RPMI8226 (cell line): ENCODE measurements at regions not wholly inside any gene's neighbourhood (a gene's known extent, or its start where the extent isn't known, plus 50 kb on each side); places are given as distances from the start of the nearest gene placed in this dataset.
"Not testable (repeated sequence)": the region's sequence is repeated elsewhere in the genome, so short reads cannot be mapped to it uniquely, and the experiment has no call there.

Experiments
- DNase-seq: peaks from one replicate; pipeline ENCODE4 v3.0.0-alpha.2; 2015

DNA sequence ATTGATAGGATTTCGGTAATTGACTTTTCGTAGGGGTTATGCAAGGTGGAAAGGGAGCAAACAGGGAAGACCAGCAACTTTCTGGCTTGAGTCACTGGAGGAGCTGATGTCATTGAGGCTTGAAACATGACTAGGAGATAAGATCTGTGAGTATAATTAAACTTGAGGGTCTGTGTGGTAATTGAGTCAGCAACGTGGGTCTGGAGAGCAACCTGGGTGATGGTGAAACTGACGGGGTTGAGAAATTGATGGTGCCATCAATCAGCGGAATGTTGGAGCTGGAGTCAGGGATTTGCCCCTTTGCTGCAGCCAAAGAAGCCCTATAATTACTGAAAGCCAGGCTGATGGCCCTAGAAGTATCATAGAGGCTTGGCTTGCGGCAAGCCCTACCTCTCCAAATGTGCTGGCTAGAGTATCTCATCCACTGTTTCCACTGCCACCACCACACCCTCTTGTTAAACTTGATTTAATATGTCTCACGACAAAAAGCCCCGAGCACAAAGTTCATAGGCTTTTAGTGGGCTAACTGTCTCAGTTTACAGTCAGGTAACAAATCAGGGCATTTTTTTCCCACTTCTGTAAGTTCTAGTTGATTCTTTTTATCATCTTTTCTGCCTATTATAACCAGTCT lies 186.9 kb upstream of the ELAC2 start:
- DNase-seq: no peak

DNA sequence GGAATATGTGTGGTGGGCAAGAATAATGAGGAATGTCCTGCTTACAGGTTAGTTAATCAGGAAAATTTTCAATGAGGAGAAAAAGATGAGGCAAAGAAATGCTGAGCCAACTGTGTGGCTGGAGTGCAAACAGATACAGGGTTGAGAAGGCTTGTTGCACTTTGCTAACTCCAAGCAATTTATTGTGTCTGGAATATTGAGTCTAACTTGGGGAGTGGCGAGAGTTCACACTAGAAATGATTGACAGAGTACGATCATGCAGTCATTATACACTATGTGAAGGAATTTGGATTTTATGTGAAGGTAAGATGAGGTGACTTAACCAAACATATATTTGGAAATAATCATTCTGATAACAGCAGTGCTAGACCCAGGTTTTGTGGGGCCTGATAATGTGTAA lies 185.0 kb upstream of the ELAC2 start:
- DNase-seq: no peak

DNA sequence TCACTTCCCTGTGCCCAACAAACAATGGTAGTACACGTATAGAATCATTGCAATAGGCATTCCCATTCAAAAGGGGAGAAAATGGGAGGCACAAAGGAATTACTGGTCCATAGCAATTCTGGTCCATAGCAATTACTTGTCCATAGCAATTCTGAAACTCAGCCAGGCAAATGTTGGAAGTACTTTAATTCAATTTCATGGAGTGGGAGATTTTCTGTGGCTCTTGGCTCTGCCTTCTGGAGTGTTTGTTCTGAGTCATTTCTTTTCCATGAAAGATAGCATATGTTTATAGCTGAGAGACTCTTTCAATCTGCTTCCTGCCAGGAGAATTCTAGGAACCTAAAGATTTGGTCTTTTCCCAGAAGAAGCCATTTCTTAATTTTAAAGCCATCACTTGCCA lies 182.8 kb upstream of the ELAC2 start:
- no peak for DNase-seq

DNA sequence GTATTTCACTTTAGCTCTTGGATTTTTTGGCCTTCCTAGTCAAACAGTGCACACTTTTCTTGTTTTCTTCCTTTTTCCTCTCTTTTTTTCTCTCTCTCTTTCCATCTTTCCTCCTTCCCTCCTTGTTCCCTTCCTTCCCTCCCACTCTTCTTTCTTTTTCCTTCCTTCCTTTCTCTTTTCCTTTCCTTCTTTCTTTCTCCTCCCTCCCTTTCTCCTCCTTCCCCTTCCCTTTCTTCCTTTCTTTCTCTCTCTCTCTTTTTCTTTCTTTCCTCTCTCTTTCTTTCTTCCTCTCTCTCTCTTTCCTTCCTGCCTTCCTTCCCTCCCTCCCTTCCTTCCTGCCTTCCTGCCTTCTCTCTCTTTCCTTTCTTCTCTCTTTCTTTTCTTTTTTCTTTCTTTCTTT lies 181.6 kb upstream of the ELAC2 start:
- DNase-seq: no peak

DNA sequence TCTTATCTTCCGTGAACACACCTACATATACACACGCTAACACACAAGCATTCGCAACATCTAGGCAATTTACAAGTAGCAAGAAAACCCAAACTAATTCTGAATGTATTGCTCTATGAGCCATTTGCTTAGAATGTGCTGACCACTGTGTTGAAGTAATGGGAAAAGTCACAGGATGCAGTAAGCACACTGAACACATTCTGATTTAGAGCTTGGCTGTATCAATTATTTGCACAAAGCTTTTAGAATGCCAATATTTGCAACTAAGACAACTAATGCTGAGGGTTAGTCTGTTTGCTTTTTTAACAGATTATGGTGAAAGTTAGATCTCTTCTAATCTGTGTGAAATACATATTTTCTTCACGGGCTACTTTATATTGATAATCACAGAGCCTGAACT lies 179.8 kb upstream of the ELAC2 start:
- DNase-seq: no peak

DNA sequence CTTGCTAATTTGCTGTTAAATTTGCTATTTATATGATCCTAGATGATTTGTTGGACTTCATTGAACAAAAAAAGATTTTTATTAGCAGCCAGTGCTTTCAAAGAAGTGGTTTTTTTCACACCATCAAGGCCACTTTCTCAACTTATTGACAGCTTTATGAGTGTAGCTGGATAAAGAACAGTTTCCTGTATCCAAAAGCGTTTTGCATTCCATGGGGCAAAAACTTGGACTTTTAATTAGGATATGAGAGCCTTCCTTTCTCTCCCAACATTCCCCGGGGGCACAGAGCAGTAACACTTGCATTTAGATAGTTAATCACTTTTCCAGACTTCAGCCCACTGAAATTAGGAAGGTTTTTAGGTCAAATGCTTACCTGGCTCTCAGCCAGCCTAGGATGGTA lies 177.1 kb upstream of the ELAC2 start:
- DNase-seq: no peak

DNA sequence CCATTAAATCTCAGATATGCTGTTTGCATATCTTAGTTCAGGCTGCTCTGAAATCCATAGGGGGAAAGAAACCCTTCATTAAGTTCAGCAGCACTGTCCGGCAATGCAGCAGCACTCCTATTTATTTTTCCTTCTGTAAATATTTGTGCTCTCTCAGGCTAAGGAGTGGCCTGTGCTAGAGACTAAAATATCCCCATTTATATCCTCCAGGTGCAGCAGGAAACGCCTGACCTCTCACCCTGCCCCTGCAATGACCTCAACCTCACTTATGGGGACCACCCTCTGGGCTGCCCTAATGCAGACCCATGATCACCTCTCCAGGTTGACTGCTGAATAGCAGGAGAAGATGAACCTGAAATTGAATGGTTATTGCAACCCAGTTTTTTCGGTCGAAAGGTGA lies 165.0 kb upstream of the ELAC2 start:
- DNase-seq: no peak

DNA sequence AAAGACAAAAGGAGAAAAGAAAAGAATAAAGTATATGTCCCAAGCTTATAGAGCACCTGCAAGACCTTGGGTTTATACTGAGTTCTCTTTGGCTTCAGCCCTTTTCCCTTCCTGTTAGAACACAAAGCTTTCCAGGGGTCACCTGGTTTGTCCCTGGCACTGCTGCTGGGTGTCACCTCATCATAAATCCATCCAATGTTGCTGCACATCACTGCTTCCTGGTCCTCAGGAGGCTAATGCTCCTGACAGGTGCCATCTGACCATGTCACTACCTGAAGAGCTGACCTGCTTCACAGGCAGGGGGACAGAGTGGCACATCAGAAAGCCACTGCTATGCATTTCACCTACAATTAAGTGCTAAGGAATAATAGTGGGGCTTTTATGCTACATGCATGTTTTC lies 164.6 kb upstream of the ELAC2 start:
- no peak for DNase-seq

DNA sequence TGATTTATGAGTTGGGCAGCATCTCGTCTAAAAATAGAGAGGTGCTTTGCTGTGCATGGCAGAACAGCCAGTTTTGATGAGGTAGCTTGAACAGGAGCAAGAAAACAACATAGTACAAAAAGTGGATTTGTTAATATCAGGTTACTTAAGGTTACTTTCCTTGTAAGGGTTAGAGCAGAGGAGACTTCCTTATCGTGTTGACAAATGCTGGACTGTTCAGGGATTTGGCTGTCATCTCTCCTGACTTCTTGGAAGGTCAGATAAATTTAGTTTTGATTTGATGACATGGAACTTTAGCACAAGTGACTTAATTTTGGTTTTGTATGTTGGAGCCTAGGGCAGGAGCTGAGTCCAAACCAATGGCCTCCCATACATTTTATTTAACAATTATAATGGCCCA lies 163.9 kb upstream of the ELAC2 start:
- DNase-seq: no peak

DNA sequence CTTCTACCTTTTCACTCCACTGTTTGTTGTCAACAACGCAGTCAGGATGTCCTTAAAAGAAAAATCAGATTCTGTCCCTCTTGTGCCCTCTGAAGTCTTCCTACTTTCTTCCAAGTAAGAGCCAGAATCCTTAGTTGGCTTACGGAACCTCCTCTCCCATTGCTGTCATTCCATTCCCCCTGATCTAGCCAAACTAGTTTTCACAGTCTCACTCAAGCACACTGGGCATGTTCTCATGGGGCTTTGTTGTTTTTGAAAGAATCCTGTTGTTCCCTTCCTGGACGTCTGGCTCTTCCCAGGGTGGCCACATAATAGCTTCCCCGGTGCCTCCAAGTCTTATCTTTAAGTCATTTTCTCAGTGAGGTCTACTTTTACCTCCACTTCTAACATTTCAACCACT lies 158.6 kb upstream of the ELAC2 start:
- DNase-seq: no peak

DNA sequence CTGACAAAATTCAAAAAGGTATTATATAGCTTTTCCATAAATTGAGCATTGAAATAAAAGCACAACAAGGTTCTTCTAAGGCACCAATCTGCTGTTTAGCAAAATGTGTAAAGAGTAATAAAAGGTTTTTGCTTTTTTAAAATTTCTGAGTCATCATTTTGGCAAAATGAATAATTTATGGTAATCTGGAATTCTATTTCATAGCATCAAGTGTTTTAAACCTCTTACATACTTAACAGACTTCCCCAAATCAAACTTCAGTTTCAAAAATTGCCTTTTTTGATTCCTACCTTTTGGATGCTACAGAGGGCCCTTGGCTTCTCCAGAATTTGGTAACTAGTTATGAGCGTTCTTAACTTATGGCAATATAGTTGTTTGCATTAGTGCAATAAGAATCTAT lies 154.0 kb upstream of the ELAC2 start:
- DNase-seq: no peak

DNA sequence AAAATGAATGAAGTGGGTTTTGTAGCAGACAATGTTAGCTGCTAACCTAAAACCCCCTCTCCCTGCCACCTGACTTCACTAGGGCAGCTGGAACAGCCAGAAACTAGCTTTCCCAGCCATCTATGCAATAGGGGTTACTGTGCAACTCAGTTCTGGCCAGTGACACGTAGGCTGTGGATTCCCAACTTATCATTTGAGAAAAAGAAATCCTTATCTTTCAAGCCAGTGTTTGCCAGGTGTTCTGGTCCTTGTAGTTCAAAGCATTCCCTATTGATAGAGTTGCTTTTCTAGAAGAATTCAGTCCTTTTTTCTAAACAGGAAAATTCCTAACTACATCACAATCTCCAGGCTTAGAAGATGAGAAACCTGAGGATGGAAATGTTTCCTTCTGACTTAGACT lies 144.5 kb upstream of the ELAC2 start:
- no peak for DNase-seq

DNA sequence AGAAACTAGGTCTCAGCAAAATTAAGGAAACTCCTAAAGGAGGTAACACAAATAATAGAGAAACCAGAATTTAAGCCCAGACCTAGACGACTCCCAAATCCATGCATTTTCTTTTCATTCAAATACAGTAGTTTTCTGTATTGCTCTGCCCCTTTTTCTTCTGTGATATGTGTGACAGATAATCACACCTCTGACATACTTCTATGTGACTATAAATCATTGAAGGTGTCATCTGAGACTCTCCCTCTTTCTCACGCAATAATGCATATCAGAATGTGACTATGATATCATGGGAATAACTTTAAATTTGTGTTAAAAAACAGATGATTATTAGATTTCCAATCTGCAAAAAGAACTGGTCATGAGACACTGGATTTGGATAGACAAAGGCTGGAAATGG lies 143.0 kb upstream of the ELAC2 start:
- DNase-seq: no peak

DNA sequence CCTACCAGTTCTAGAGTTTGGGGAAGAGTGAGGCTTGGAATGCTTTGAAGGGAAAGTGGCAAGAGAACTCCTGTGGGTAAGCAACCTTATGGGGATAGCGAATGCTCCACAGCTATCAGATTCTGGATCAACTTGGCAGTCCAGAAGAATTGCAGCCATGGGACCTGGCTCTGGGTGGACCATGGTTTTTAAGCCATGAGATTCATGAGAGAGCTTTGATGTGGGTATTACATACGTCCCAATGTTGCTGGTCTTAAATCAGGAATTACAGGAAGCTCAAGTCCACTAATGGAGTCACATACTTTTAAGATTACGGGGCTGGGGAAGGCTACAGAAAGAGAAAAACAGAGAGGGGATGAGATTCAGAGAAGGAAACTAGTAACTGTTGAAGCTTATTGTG lies 142.5 kb upstream of the ELAC2 start:
- no peak for DNase-seq

DNA sequence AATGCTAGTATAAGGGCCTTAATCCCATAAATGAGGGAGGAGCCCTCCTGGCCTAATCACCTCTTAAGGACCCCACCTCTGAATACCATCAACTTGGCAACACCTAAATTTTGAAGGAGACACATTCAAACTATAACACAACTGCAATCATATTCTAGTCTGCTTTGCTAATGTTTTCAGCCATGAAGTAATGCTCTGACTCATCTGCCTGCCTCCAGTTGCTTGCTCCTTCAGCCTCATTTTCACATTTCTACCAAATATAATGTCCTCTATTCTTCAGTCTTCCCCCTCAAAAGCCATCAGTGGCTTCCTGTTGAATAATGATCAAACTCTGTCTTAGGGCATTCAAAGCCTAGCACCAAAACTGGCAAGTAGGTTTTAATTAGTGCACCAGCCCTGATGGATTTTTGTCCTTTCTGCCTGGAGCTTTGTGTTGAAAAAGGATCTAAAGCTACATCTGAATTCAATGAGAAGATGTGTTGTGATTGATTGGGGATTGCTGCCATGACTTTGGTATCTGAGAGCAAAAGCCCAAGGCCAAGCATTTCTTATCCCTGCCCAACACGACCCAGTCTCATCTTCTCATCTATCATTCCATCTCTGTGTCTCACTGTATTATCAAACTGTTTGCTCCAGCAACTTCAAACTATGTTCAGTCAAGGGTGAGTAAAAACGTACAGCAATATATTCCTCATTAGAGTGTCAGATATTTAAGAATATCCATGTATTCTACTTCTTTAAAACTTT lies 140.8 kb upstream of the ELAC2 start:
- no peak for DNase-seq

DNA sequence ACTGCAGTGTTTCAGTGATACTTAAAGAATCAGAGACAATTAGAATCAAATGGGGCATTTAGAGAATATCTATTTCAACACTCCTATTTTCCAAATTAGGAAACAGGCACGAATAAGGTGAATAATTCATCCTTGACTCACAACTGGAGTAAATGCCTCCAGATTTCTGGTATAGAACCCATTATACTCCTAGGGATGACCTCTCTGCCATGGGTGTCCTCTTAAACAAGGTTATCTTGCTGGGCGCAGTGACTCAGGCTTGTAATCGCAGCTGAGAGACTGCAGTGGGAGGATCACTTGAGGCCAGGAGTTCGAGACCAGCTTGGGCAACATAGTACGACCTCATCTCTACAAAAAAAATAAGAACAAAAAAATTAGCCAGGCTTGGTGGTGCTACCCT lies 139.8 kb upstream of the ELAC2 start:
- no peak for DNase-seq

DNA sequence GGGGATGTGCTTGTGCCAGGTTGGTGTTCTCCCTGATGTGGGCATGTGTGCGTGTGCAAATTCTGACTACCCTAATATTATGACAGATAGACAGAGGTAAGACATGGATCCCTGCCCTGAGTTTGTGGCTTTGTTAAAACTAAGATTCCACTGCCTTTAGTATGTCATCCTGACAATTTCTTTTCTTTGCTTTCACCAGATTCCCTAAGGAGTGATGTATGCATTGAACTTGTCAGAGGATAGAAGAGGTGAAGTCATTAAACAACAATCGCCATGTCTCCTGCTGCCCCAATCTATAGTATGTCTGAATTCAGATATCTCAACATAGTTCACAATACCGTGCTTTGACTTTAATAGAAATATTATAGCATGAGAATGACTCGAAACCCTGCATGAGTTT lies 137.1 kb upstream of the ELAC2 start:
- no peak for DNase-seq

DNA sequence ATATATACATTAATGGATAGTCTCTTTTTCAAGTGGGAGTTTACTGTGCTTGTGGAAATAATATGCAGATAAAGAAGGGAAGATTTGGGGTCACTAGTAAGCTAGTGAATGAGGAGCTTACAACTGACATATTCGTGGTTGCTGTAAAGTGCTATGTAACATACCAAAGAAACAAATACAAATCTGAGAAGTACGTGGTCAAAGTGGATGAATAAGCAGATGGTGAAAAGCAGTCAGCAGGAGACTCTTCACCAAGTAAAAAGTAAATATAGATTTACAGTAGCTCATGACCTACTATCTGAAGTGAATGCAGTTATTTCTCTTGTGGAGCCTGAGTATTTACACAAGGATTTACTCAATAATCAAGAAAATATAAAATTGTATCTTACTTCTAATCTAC lies 136.6 kb upstream of the ELAC2 start:
- no peak for DNase-seq

DNA sequence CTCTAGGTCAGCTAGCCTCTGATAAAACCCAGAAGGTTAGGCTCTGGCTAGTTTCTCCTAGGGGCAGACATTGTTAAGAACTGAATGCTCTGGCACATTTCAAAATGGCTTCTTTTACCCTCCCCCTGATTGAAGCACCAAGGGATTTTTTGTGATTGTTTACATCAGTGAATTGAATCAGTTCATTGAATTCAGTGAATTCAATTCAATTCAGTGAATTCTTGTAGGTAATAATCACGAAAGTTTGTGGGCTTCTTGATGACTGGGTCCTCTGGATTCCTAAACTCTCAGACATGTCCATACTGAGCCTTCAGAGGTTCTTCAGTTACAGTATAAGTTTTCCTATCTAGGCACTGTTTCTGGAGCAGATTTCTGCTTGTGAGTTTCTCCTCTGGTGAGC lies 135.2 kb upstream of the ELAC2 start:
- DNase-seq: no peak

DNA sequence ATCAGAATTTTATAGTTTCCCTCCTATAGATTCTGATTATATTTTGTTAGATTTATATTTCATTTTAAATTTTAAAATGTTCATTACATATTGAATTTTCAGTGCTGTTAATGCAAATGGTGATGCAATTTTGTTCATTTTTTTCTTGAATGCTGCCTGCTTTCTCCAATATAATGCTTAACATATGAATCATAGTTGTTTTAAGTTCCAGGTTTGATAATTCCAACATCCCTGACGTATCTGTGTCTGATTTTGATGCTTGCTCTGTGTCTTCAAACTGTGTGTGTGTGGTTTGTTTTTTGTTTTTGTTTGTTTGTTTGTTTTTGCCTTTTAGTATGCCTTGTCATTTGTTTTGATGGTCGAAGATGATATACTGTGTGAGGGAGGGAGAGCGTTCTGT lies 134.7 kb upstream of the ELAC2 start:
- no peak for DNase-seq

DNA sequence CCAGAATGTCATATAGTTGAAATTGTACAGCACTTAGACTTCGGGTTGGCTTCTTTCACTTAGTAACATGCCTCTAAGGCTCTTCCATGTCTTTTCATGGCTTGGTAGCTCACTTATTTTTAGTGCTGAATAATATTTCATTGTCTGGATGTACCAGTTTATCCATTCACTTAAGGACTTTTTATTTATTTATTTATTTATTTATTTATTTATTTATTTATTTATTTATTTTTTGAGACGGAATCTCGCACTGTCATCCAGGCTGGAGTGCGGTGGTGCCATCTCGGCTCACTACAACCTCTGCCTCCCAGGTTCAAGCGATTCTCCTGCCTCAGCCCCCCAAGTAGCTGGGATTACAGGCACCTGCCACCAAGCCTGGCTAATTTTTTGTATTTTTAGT lies 132.9 kb upstream of the ELAC2 start:
- DNase-seq: not testable (repeated sequence)

DNA sequence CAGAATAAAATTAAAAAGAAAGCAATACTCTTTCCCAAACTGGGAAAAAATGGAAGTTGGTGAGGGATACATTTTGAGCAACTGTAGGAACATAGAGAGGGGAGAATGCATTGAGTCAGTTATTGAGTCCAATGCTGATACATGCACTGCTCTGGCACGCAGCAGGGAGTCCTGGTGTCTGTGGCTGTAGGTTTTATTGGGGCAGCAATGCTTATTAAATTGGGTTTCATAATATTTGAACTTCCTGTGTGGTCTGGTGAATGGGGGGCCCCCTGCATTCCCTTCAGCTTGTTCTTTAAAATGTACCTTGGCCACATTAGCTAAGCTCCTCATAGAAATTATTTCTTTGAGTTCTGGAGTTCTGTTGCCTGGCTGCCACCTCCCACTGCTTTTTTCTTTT lies 125.2 kb upstream of the ELAC2 start:
- no peak for DNase-seq

DNA sequence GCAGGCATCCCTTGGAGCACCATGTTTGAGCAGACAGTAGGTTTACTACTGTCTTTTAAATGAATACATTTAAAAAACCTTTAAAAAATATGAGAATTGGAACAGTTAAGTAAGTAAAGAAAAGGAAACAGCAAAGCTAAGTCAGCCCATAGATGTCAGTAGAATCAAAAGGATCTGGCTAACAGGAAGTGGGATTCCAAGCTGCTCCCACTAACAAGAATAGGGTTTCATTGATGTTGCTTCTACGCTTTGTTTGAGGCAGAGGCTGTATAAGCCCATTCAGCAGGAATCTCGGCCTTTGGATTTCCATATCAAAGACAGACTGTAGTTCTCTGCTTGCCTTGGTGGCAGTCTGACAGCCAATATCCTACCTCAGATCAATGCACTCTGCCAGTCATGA lies 122.9 kb upstream of the ELAC2 start:
- no peak for DNase-seq

DNA sequence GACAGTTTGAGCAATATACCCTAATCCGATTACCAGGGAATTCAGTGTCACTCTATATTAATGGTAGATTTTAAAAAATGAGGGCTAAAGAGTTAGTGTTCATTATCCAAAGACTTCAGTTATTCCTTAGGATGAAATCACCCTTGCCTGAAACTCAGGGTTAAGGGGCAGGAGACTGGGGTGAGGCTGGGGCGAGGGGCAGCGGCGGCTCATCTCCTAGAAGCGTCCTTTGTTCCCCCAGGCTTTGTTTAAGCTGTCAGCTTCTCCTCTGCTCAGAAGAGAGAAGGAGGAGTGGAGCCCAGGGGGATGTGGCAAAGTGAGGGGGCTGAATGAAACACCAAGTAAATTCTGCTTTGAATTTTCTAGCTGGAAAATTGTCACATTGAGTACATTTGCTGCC lies 117.7 kb upstream of the ELAC2 start:
- no peak for DNase-seq

DNA sequence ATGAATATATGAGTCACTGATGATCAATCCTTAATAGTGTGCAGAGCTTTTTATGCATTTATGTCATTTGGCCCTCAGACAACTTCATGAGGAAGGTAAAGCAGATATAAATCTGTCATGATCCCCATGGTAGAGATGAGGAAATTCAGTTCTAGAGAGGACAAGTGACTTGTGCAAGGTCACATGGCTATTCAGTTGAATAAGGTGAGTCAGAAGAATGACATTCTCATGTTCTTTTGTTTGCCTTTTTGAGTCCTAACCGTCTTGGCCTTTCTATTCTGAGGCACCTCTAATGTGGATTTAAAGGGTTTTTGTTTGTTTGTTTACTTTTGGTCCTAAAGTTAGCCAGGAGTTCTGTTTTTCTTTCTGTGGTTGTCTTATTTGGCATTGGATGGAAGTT lies 116.2 kb upstream of the ELAC2 start:
- DNase-seq: no peak
